HEK293T (cell line): ENCODE measurements at regions not wholly inside any gene's neighbourhood (a gene's known extent, or its start where the extent isn't known, plus 50 kb on each side); places are given as distances from the start of the nearest gene placed in this dataset.

Source experiments
- CTBP1 ChIP-seq: fragments of 450-650 bp; IDR thresholded peaks from 2 replicates; pipeline ENCODE4 v1.6.1; 2016; ENCODE audit warnings: borderline replicate concordance
- FOXA1 ChIP-seq: fragments of 450-650 bp; IDR thresholded peaks from 2 replicates; pipeline ENCODE4 v1.6.1; 2016; ENCODE audit warnings: mild to moderate bottlenecking
- FOXK2 ChIP-seq: fragments of 450-650 bp; IDR thresholded peaks from 2 replicates; pipeline ENCODE4 v1.6.1; 2016; ENCODE audit warnings: mild to moderate bottlenecking
- HDGF ChIP-seq: fragments of 450-650 bp; IDR thresholded peaks from 2 replicates; pipeline ENCODE4 v1.6.1; 2017; ENCODE audit warnings: antibody characterized with exemption, borderline replicate concordance
- SUZ12 ChIP-seq: fragments of 450-650 bp; IDR thresholded peaks from 2 replicates; pipeline ENCODE4 v1.6.1; 2016; ENCODE audit warnings: mild to moderate bottlenecking
- ZNF384 ChIP-seq: fragments of 450-650 bp; IDR thresholded peaks from 2 replicates; pipeline ENCODE4 v1.6.1; 2016
- TF ChIP-seq, protein P1 (sequence below): fragments of 450-650 bp; IDR thresholded peaks from 2 replicates; pipeline ENCODE4 v1.6.1; 2016

DNA sequence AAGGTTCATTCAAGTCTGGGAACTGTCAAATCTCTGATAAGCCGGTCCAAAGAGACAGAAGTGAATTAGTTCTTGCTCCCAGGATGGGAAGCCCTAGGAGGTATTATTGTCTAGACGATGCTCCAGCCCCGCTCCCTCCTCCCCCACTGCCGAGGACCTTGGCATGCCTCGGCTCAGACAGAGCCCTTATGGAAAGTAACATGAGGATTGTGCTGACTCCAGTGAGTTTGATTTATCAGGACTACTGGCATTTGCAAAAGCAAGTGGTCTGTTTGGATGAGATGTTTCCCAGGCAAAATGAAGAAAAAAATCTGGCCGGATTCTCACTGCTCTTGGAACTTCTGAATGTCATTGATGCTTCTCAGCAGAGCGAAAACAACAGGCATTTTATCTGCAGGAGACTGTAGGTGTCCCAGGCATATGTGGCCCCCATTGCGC, 341.0 kb downstream of the ETS1 start:
- TF ChIP-seq, protein P1, sequence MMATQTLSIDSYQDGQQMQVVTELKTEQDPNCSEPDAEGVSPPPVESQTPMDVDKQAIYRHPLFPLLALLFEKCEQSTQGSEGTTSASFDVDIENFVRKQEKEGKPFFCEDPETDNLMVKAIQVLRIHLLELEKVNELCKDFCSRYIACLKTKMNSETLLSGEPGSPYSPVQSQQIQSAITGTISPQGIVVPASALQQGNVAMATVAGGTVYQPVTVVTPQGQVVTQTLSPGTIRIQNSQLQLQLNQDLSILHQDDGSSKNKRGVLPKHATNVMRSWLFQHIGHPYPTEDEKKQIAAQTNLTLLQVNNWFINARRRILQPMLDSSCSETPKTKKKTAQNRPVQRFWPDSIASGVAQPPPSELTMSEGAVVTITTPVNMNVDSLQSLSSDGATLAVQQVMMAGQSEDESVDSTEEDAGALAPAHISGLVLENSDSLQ = no peak
- no peak for TF ChIP-seq HDGF
- no peak for TF ChIP-seq FOXK2
- TF ChIP-seq SUZ12 = no peak
- TF ChIP-seq CTBP1 = no peak
- TF ChIP-seq FOXA1 = no peak
- TF ChIP-seq ZNF384 = no peak
